ENCODE measurements at regions not wholly inside any gene's neighbourhood (a gene's known extent, or its start where the extent isn't known, plus 50 kb on each side); places are given as distances from the start of the nearest gene placed in this dataset.

DNA sequence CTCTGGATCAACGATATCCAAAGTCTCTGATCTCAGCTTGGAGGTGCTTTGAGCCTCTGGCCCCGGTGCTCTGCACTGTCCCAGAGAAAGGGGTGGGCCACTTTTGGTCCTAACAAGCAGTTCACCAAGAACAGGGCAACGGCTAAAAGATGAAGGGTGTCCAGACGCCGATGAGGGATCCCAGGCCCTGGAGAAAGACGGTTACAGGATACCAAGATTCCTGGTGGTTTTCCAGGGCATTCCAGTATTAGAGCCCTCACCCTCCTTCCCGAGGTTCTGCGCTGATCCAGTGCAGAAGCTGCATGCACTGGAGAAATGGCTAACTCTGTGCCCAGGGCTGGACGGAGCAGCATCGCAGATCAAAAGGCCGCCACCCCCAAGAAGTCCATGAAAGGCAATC lies 149.9 kb upstream of the IRF2BP2 start:
- H3K36me3 Mint-ChIP-seq (ENCODE audit: low read depth), result no peaks in the 10 kb centered on the region
- TF ChIP-seq, protein P1, sequence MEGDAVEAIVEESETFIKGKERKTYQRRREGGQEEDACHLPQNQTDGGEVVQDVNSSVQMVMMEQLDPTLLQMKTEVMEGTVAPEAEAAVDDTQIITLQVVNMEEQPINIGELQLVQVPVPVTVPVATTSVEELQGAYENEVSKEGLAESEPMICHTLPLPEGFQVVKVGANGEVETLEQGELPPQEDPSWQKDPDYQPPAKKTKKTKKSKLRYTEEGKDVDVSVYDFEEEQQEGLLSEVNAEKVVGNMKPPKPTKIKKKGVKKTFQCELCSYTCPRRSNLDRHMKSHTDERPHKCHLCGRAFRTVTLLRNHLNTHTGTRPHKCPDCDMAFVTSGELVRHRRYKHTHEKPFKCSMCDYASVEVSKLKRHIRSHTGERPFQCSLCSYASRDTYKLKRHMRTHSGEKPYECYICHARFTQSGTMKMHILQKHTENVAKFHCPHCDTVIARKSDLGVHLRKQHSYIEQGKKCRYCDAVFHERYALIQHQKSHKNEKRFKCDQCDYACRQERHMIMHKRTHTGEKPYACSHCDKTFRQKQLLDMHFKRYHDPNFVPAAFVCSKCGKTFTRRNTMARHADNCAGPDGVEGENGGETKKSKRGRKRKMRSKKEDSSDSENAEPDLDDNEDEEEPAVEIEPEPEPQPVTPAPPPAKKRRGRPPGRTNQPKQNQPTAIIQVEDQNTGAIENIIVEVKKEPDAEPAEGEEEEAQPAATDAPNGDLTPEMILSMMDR (conservative IDR thresholded peaks at IDR 0.05), result no peak
- no peak overlapping the region for H3K27ac Mint-ChIP-seq (ENCODE audit: unreplicated experiment)
- peaks cover 3% of the 10 kb centered on the region for H3K9me3 Mint-ChIP-seq
- peaks cover 26% of the 10 kb centered on the region for H3K4me1 Mint-ChIP-seq
- DNase-seq (ENCODE audit: low read depth, low spot score), result no peak
- H3K4me3 Mint-ChIP-seq, result no peak overlapping the region
- H3K27me3 Mint-ChIP-seq (ENCODE audit: low read depth), result peaks cover 3% of the 10 kb centered on the region

DNA sequence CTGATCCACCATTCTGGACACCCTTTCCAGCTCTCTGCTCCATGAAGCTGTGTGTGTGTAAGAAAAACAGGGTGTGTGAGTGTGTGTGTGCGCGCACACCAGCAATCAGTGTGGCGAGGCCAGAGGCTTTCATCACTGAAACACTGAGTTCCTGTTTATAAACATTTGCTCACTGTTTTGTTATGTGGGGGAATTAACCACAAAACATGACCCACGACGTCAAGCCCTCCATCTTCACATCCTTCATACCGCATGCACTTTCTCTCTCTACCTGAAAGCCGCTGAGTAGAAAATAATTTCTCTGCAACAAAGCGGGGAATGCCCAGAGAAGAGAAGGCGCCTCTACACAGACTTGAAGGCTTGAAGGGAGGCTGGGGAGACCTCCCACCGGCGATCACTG lies 148.9 kb upstream of the IRF2BP2 start:
- DNase-seq (ENCODE audit: low read depth, low spot score), result no peak
- Mint-ChIP-seq H3K9me3 (peaks cover 3% of the 10 kb centered on the region), H3K4me3 (no peak overlapping the region), H3K27ac (ENCODE audit: unreplicated experiment) (no peak overlapping the region), H3K4me1 (peaks cover 18% of the 10 kb centered on the region), H3K36me3 (ENCODE audit: low read depth) (no peaks in the 10 kb centered on the region), H3K27me3 (ENCODE audit: low read depth) (peaks cover 3% of the 10 kb centered on the region)
- TF ChIP-seq, protein P1 (conservative IDR thresholded peaks at IDR 0.05), result no peak

DNA sequence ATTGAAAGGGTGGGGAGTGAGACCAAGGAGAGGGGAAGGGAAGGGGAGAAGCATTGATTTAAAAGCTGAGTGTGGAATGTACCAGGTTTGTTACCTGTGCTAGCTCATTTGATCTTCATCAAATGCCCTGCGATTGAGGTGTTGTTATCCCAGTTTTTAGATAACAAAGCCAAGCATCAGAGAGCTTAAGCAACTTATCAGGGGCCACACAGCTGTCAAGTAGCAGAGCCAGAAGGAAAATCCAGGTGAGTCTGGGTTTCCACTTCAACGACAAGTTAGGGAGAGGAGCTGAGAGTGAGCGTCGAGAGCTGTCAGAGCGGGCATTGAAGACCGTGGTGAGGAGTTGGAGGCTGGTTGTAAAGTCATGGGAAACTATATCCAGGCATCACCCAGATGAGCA lies 146.9 kb upstream of the IRF2BP2 start:
- DNase-seq (ENCODE audit: low read depth, low spot score), result no peak
- Mint-ChIP-seq H3K9me3 (peaks cover 3% of the 10 kb centered on the region), H3K36me3 (ENCODE audit: low read depth) (no peaks in the 10 kb centered on the region), H3K27me3 (ENCODE audit: low read depth) (peaks cover 6% of the 10 kb centered on the region), H3K4me1 (peaks cover 15% of the 10 kb centered on the region), H3K4me3 (no peak overlapping the region), H3K27ac (ENCODE audit: unreplicated experiment) (no peak overlapping the region)
- TF ChIP-seq, protein P1 (conservative IDR thresholded peaks at IDR 0.05), result no peak

DNA sequence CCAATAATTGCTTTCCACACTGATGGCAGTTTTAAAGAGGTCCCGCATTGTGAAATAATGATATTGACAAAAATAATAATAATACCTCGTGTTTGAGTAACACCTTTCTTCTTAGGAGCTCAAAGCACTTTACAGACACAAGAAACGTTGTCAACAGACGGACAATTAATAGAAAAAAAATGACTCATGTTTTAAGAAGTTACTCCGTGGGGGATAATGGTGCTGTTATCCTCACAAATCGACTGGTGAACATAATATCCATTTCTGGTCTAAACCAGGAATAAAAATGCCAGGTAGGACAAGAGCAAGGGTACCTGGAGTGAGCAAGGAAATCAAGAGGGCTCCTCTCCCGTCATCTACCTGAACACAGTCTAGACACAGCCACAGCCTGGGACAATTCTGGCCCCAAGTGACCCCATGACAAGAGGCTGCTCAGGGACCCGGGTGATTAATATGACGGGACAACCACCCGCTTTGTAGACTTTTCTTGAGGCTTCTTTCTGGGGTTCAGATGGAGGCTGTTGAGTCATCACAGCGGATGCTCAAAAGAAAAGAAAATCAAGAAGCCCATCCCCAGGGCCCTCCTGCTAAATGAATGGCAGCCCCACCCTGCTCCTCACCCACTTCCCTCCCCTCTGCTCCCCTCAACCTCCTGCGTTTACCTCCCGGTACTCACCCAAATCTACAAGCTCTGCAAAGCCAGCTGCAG lies 146.2 kb upstream of the IRF2BP2 start:
- no peak for DNase-seq (ENCODE audit: low read depth, low spot score)
- Mint-ChIP-seq H3K9me3 (no peaks in the 10 kb centered on the region), H3K4me1 (peaks cover 16% of the 10 kb centered on the region), H3K36me3 (ENCODE audit: low read depth) (no peaks in the 10 kb centered on the region), H3K27ac (ENCODE audit: unreplicated experiment) (no peak overlapping the region), H3K4me3 (no peak overlapping the region), H3K27me3 (ENCODE audit: low read depth) (peaks cover 6% of the 10 kb centered on the region)
- TF ChIP-seq, protein P1 (conservative IDR thresholded peaks at IDR 0.05), result no peak

DNA sequence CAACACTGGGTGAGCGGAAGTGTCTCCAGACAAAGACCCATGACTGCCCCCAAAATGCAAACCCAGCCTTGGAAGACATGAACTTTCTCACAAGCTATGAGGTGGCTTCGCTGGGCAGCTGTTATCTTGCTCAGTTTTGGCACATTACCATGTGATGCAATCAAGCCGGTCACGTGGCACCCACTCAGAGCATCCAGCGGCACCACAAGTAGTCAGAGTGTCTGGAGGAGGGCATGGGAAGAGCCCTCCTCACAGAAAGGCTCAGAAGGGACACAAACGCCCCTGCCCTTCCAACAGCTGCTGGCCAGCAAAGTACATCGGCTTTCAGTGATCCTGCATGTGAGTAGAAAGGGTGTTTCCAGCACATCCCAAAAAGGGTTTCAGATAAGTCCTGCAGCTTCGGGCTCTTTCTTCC lies 145.5 kb upstream of the IRF2BP2 start:
- Mint-ChIP-seq H3K27ac (ENCODE audit: unreplicated experiment) (no peak overlapping the region), H3K4me3 (no peak overlapping the region), H3K27me3 (ENCODE audit: low read depth) (peaks cover 6% of the 10 kb centered on the region), H3K9me3 (no peaks in the 10 kb centered on the region), H3K36me3 (ENCODE audit: low read depth) (no peaks in the 10 kb centered on the region), H3K4me1 (peaks cover 16% of the 10 kb centered on the region)
- DNase-seq (ENCODE audit: low read depth, low spot score), result no peak
- TF ChIP-seq, protein P1 (conservative IDR thresholded peaks at IDR 0.05), result no peak

Data from neural crest cell (in vitro differentiated cells).